Stimulated activated CD4-positive, alpha-beta T cell treated with anti-CD3 and anti-CD28 coated beads, Interleukin-15, amount 100 ng/mL, for 48 hours (primary cell): ENCODE measurements at regions not wholly inside any gene's neighbourhood (a gene's known extent, or its start where the extent isn't known, plus 50 kb on each side); places are given as distances from the start of the nearest gene placed in this dataset.

Source experiments
- DNase-seq, 2 donors: peaks; one replicate each; pipeline ENCODE4 v3.0.0-alpha.2; 2020; ENCODE audit warnings: low read depth in 2 of 2

DNA sequence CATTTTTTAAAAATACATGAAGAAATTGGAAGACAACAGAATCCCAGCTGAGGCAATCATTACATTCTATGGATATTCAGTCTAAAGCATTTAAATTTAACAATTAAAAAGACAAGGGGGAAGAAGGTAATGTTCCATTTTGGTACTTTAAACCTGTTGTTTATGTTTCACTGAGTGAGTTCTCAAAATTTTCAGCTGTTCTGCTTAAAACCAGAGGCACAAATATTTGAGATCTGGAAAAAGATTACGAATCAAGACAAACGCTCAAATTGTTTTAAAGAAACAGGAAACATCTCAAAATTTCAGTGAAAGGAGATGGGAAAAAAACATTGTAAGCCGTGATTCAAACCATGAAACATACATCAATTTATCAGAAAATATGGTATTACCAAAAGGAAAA lies 656.2 kb upstream of the CHAC2 start:
- no peak for DNase-seq

GRCh38 chr2:53111004-53111403 lies 656.6 kb upstream of the CHAC2 start:
- no peak for DNase-seq

- DNase-seq = no peak
These were observed 659.4 kb upstream of the CHAC2 start for GRCh38 chr2:53108246-53108645.

DNA sequence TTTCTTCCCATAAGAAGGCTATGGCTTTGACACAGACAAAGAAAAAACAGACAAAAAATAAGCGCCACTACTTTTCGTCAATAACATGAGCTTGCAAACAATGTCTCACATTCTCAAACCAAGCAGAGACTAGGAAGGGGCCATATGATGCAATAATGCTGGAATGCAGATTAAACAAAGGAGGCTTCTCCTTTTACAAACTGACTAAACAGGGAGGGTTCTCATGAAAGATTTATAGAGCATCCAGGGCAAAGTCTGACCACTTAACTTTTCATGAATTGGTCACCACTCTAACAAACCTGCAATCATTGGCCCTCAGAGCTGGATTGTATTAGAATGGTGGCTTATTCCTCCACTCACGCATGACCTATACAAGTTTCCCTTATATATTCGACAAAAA lies 663.3 kb upstream of the CHAC2 start:
- no peak for DNase-seq

- DNase-seq = no peak
These were observed 663.9 kb upstream of the CHAC2 start for GRCh38 chr2:53103679-53104078.

- no peak for DNase-seq
These were observed 668.9 kb upstream of the CHAC2 start for GRCh38 chr2:53098696-53099078.

- DNase-seq = no peak
These were observed 671.3 kb upstream of the CHAC2 start for GRCh38 chr2:53096351-53096750.

GRCh38 chr2:53095664-53096063 lies 671.9 kb upstream of the CHAC2 start:
- DNase-seq = no peak

DNA sequence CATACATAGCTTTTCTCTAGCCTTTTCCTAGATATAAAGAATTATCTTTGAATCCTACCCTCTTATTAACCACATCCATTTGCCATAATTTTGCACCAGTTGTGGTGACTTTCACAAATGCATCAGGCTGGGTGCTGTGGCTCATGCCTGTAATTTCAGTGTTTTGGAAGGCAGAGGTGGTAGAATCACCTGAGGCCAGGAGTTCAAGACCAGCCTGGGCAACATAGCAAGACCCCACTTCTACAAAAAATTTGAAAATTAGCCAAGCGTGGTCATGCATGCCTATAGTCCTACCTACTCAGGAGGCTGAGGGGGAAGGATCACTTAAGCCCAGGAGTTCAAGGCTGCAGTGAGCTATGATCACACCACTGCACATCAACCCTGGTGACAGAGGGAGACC lies 672.4 kb upstream of the CHAC2 start:
- no peak for DNase-seq

DNA sequence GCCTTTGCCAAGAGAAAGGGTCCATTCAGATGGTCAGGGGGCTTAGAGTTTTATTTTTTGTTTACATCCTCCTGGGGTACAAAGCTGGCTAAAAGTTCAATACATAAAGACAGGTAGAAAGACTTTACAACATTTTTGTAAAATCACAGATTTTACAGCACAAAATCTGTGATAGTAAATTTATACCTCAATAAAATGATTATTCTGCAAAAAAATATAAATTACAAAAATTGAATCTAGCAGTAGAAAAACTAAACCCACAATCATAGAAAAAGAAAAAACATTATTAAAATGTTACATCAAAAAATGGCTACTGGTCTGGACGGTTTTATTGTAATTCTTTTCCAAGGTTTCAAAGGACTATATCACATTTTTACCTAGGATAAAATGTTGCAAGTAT lies 674.2 kb upstream of the CHAC2 start:
- no peak for DNase-seq

GRCh38 chr2:53091183-53091582 lies 676.4 kb upstream of the CHAC2 start:
- DNase-seq = no peak

GRCh38 chr2:53087874-53088461 lies 679.6 kb upstream of the CHAC2 start:
- no peak for DNase-seq

GRCh38 chr2:53087262-53087873 lies 680.2 kb upstream of the CHAC2 start:
- no peak for DNase-seq

- DNase-seq = no peak
These were observed 690.2 kb upstream of the CHAC2 start for GRCh38 chr2:53077413-53077812.

DNA sequence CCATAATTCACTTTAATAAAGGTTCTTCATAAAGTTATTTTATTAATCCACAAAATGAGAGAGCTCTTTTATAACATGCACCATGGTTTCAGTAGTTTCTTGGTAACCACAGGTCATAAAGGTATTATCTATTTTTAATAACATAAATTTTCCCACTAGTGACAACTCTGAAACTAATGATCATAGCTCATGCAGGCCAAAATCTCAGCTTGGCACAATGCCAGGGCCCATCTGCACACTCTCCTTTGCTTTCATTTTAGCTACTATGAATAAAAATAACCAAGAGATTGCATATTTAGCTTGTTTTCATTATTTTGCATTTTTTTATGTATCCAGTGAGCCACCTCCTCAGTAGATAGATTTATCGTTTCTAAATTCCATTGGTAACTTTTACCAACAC lies 691.8 kb upstream of the CHAC2 start:
- DNase-seq = no peak

GRCh38 chr2:53067533-53067932 lies 700.1 kb upstream of the CHAC2 start:
- no peak for DNase-seq

- DNase-seq = no peak
These were observed 700.5 kb upstream of the CHAC2 start for GRCh38 chr2:53067056-53067455.

DNA sequence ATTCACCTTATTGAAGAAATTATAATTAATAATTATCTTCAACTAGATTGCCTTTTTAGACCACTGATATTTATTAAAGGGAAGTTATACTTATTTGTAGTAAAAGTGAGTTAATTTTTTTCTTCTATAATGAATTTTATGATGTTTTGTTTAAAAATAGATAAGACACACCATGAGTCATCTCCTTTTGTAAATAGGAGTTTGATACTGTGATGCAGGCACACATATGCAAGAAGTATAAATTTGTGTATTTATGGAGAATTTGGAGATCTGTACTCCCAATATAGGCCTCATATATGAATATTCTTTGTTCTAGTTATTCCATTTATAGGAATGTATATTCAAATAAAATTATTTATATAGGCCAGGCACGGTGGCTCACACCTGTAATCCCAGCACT lies 703.5 kb upstream of the CHAC2 start:
- DNase-seq = no peak

DNA sequence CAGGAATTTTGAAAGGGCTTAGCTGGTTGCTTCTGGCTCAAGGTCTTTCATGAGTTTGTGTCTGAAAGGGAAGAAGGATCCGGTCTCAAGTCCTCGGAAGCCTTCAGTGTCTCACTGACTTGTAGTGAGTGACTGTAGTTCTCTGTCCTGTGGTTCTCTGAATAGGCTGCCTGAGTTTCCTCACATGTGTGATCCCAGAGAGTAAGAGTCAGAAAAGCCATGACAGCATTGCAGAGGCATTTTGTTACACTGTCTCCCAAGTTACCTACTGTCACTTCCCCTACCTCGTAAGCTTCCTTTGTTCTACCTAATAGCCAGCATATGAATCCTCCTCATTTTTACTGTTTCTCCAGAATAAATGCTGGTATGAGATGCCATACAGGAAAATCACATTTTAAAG lies 709.1 kb upstream of the CHAC2 start:
- DNase-seq = no peak

DNA sequence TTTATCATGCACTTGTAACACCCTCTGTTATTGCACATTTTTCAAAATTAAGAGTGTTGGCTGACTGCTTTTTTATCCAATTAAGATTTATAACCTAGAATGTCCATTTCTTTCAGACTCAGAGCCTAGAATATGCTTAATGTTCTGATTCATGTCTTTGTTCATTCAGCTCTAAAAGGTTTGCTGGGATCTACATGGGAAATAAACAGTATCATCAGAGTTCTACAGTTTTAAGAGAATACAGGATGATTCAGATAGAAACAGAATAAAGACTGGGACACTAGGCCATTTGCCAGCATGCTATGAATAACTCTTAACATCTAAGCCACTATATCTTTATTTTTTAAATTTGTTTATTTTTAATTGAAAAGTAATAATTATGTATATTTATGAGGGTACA lies 713.7 kb upstream of the CHAC2 start:
- no peak for DNase-seq

- DNase-seq = no peak
These were observed 716.4 kb upstream of the CHAC2 start for GRCh38 chr2:53051157-53051556.

- DNase-seq = no peak
These were observed 726.9 kb upstream of the CHAC2 start for GRCh38 chr2:53040536-53041229.

- DNase-seq = no peak
These were observed 731.4 kb upstream of the CHAC2 start for GRCh38 chr2:53036196-53036595.

DNA sequence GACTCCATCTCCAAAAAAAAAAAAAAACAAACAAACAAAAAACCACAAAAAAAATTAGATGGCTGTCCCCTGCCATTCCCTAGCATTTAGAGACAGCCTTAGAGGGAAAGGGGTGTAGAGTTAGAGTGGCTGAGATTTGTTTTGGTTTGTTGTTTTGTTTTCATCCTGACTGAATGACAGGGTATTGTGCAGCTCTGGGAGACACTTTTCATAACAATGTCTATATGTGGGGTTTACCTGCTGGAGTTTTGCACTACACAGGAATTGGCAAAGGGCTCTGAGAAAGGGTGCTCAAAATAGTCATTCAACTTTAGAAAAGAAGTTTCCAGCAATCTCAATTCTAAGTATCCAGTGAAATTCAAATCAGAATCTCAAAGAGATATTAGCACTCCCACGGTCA lies 732.5 kb upstream of the CHAC2 start:
- DNase-seq = no peak
